HCT116 (cell line): ENCODE measurements at regions not wholly inside any gene's neighbourhood (a gene's known extent, or its start where the extent isn't known, plus 50 kb on each side); places are given as distances from the start of the nearest gene placed in this dataset.

Source experiments
- ATAC-seq: fragments of 200-7000 bp; cut with Tn5 transposase; 2 replicates; pipeline ENCODE4 v1.9.1; 2020; ENCODE audit warnings: mild to moderate bottlenecking, moderate library complexity
- BruUV-seq: library from RNA; stranded (reverse); fragments of 400-500 nt; replicated peaks from 2 replicates; lab custom pipeline; 2021; lab: Mats Ljungman, UMichigan
- CTCF ChIA-PET: fragments of 300-600 bp; sonication (Branson Sonifier 250); formaldehyde crosslinking; loops from one replicate; lab custom pipeline; 2021; ENCODE audit warnings: antibody characterized with exemption; lab: Charles Lee
- POLR2A ChIA-PET: fragments of 300-600, 350-600 bp; sonication (Branson Sonifier 250); formaldehyde crosslinking; loops from one replicate; lab custom pipeline; 2021; ENCODE audit warnings: antibody characterized with exemption; lab: Charles Lee
- RAD21 ChIA-PET, 2 experiments: fragments of 300-600 bp; sonication (Branson Sonifier 250); formaldehyde crosslinking; loops; one replicate each; lab custom pipeline; 2023; ENCODE audit warnings: low total read pairs in 2 of 2; ENCODE audit not compliant: uncharacterized antibody in 2 of 2, unreplicated experiment in 2 of 2, low non-redundant PET in 1 of 2; lab: Charles Lee
- DNase-seq: peaks from one replicate; pipeline ENCODE4 v3.0.0-alpha.2; 2010; ENCODE audit warnings: low read depth, low spot score
- H2AFZ ChIP-seq: fragments of 200-600 bp; shearing (Covaris generic), sonication (generic); 2 replicates; pipeline ENCODE4 v1.6.1; 2017; ENCODE audit warnings: low read depth, mixed run types, mixed read lengths, antibody characterized with exemption, low read length; ENCODE audit not compliant: poor library complexity, severe bottlenecking
- H3K27ac ChIP-seq: 2 replicates; pipeline ENCODE4 v1.5.1; 2012; ENCODE audit warnings: low read depth, low read length
- H3K27me3 ChIP-seq: fragments of 200-600 bp; sonication (generic); 2 replicates; pipeline ENCODE4 v1.6.1; 2016; ENCODE audit warnings: mixed run types, low read length, mixed read lengths; ENCODE audit not compliant: insufficient read depth
- H3K36me3 ChIP-seq, 2 experiments: fragments of 200-500 bp in 1 of 2; fragments of 200-600 bp in 1 of 2; sonication (Bioruptor generic) in 1 of 2; sonication (generic) in 1 of 2; 2 replicates each; pipeline versions ENCODE4 v1.5.1 to v1.6.1; 2014 to 2016; ENCODE audit warnings: low read length in 2 of 2, inconsistent platforms in 1 of 2, mixed read lengths in 1 of 2, mixed run types in 1 of 2; ENCODE audit not compliant: insufficient read depth in 2 of 2, control insufficient read depth in 1 of 2
- H3K4me1 ChIP-seq, 2 experiments: fragments of 200-600 bp in 1 of 2; sonication (generic) in 1 of 2; 2 replicates each; pipeline versions ENCODE4 v1.5.1 to v1.6.1; 2012 to 2017; ENCODE audit warnings: low read length in 2 of 2, inconsistent platforms in 1 of 2, mild to moderate bottlenecking in 1 of 2, mixed read lengths in 1 of 2, mixed run types in 1 of 2, moderate library complexity in 1 of 2; ENCODE audit not compliant: insufficient read depth in 2 of 2, control insufficient read depth in 1 of 2
- H3K4me2 ChIP-seq: fragments of 200-600 bp; sonication (generic); 2 replicates; pipeline ENCODE4 v1.6.1; 2017; ENCODE audit warnings: mixed run types, low read length, mixed read lengths
- H3K4me3 ChIP-seq, 2 experiments: fragments of 200-600 bp in 1 of 2; sonication (generic) in 1 of 2; replicated peaks in 1 of 2; 2 replicates each; pipeline ENCODE4 v1.5.1; 2011 to 2016; ENCODE audit warnings: low read length in 2 of 2, control low read depth in 1 of 2, low read depth in 1 of 2, mild to moderate bottlenecking in 1 of 2, mixed read lengths in 1 of 2, mixed run types in 1 of 2
- H3K79me2 ChIP-seq: fragments of 200-600 bp; sonication (generic); 2 replicates; pipeline ENCODE4 v1.6.1; 2017; ENCODE audit warnings: mild to moderate bottlenecking, mixed run types, low read length, moderate library complexity, mixed read lengths; ENCODE audit not compliant: insufficient read depth
- H3K9ac ChIP-seq: fragments of 200-600 bp; sonication (generic); 2 replicates; pipeline ENCODE4 v1.6.1; 2016; ENCODE audit warnings: low read length, mixed read lengths
- H3K9me2 ChIP-seq: fragments of 200-600 bp; sonication (generic), shearing (Covaris generic); 2 replicates; pipeline ENCODE4 v1.6.1; 2017; ENCODE audit warnings: mixed run types, mild to moderate bottlenecking, moderate library complexity; ENCODE audit not compliant: insufficient read depth
- H3K9me3 ChIP-seq, 2 experiments: fragments of 200-500 bp in 1 of 2; fragments of 200-600 bp in 1 of 2; sonication (Bioruptor generic) in 1 of 2; sonication (generic) in 1 of 2; 2 replicates each; pipeline ENCODE4 v1.6.1; 2014 to 2017; ENCODE audit warnings: low read length in 2 of 2, mixed read lengths in 2 of 2, inconsistent platforms in 1 of 2, low read depth in 1 of 2, mild to moderate bottlenecking in 1 of 2, mixed run types in 1 of 2, moderate library complexity in 1 of 2; ENCODE audit not compliant: control insufficient read depth in 1 of 2, insufficient read depth in 1 of 2
- H4K20me1 ChIP-seq: fragments of 200-600 bp; sonication (generic), shearing (Covaris generic); 2 replicates; pipeline ENCODE4 v1.6.1; 2017; ENCODE audit warnings: mixed run types, mild to moderate bottlenecking, moderate library complexity; ENCODE audit not compliant: insufficient read depth
- ATF3 ChIP-seq: IDR thresholded peaks from 2 replicates; pipeline ENCODE4 v1.6.1; 2012
- CEBPB ChIP-seq: IDR thresholded peaks from 2 replicates; pipeline ENCODE4 v1.6.1; 2012; ENCODE audit warnings: low read depth
- ELF1 ChIP-seq: IDR thresholded peaks from 2 replicates; pipeline ENCODE4 v1.6.1; 2012; ENCODE audit warnings: low read depth, borderline replicate concordance
- EZH2phosphoT487 ChIP-seq: fragments of 200-600 bp; IDR thresholded peaks from 2 replicates; pipeline ENCODE4 v1.6.1; 2018; ENCODE audit warnings: antibody characterized with exemption, borderline replicate concordance
- JUND ChIP-seq: IDR thresholded peaks from 2 replicates; pipeline ENCODE4 v1.6.1; 2012
- MAX ChIP-seq: IDR thresholded peaks from 2 replicates; pipeline ENCODE4 v1.6.1; 2012
- SP1 ChIP-seq: IDR thresholded peaks from 2 replicates; pipeline ENCODE4 v1.6.1; 2012; ENCODE audit warnings: low read depth
- SRF ChIP-seq: IDR thresholded peaks from 2 replicates; pipeline ENCODE4 v1.6.1; 2012; ENCODE audit warnings: low read depth
- YY1 ChIP-seq: IDR thresholded peaks from 2 replicates; pipeline ENCODE4 v1.6.1; 2011; ENCODE audit warnings: low read length, low read depth, moderate library complexity, mild to moderate bottlenecking; ENCODE audit not compliant: insufficient replicate concordance; ENCODE audit errors: extremely low read depth
- ZNF274 ChIP-seq: fragments of 200-500 bp; sonication (Bioruptor generic); IDR thresholded peaks from 2 replicates; pipeline ENCODE4 v1.6.1; 2014; ENCODE audit warnings: mild to moderate bottlenecking, low read depth, low read length, inconsistent platforms
- intact Hi-C: fragments of 100-400 bp; cut with micrococcal nuclease; formaldehyde crosslinking; loops from 2 replicates; pipeline ENCODE4 v1.10.0; 2022

- no peak overlapping the region for H3K9ac ChIP-seq
- H3K4me2 ChIP-seq = no peak overlapping the region
- no peaks in the 10 kb centered on the region for H4K20me1 ChIP-seq
- peaks cover 0 to 11% of the 10 kb centered on the region in 2 experiments; a peak in 2 of 4 replicates for H3K9me3 ChIP-seq
- ChIA-PET RAD21 (no interaction called here), POLR2A (no interaction called here), CTCF (no interaction called here)
- no peaks in the 10 kb centered on the region for H3K27me3 ChIP-seq
- no peaks in the 10 kb centered on the region for H3K4me1 ChIP-seq
- intact Hi-C loops = no loop called here
- H3K4me3 ChIP-seq = no peak overlapping the region
- no peak overlapping the region for H3K27ac ChIP-seq
- H3K9me2 ChIP-seq = no peaks in the 10 kb centered on the region
- DNase-seq (no peak), ATAC-seq (no peak)
- H3K36me3 ChIP-seq = no peaks in the 10 kb centered on the region
- BruUV-seq = no TSS peak
- no peak overlapping the region for H2AFZ ChIP-seq
- TF ChIP-seq ATF3 (no peak), YY1 (no peak), MAX (no peak), ELF1 (no peak), CEBPB (no peak), JUND (no peak)
- H3K79me2 ChIP-seq = no peaks in the 10 kb centered on the region
Observed at GRCh38 chr16:60491273-60491672, 1545.0 kb downstream of the CDH8 start.

GRCh38 chr16:60485872-60486489, 1550.3 kb downstream of the CDH8 start:
- no peak overlapping the region for H3K27ac ChIP-seq
- ChIA-PET POLR2A (no interaction called here), RAD21 (no interaction called here), CTCF (no interaction called here)
- no peak overlapping the region for H2AFZ ChIP-seq
- no peak overlapping the region for H3K4me3 ChIP-seq
- intact Hi-C loops = no loop called here
- H3K27me3 ChIP-seq = no peaks in the 10 kb centered on the region
- H3K79me2 ChIP-seq = no peaks in the 10 kb centered on the region
- no peaks in the 10 kb centered on the region for H4K20me1 ChIP-seq
- H3K9me3 ChIP-seq = peaks cover 3 to 17% of the 10 kb centered on the region in 2 experiments; a peak in 2 of 4 replicates
- no peak for ATAC-seq
- no peaks in the 10 kb centered on the region for H3K9me2 ChIP-seq
- TF ChIP-seq ZNF274 = no peak
- TF ChIP-seq EZH2phosphoT487 = no peak
- TF ChIP-seq SRF = no peak
- TF ChIP-seq SP1 = no peak
- no peak overlapping the region for H3K9ac ChIP-seq
- H3K36me3 ChIP-seq = no peaks in the 10 kb centered on the region
- no peak for DNase-seq
- no peak overlapping the region for H3K4me2 ChIP-seq
- no TSS peak for BruUV-seq
- H3K4me1 ChIP-seq = no peaks in the 10 kb centered on the region
